GM11168 (cell line): ENCODE measurements at regions not wholly inside any gene's neighbourhood (a gene's known extent, or its start where the extent isn't known, plus 50 kb on each side); places are given as distances from the start of the nearest gene placed in this dataset.
"Not testable (repeated sequence)": the region's sequence is repeated elsewhere in the genome, so short reads cannot be mapped to it uniquely, and the experiment has no call there.

Experiments used
- in situ Hi-C: fragments of 300-500 bp; cut with MboI; formaldehyde crosslinking; loops from one replicate; pipeline ENCODE4 v1.12.0; 2022; ENCODE audit warnings: low sequenced_read_pairs; ENCODE audit not compliant: unreplicated experiment

DNA sequence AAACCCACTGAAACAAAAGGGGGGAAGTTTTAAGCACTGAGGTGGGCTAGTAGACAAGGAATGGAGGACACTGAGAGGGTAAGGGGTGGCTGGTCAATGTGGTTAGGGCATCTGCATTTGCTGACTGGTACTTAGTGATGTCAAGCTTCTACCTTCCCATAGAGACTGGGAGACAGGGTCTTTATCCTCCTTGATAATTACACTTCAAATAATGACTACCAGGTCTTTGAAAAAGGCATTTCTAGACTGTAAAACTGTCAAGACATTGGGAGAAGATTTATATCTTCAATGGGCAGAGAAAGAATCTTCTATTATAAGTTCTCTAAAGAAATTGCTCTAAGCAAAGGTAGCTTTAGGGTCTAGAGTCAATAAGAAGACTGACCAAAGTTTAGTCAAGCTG is 1490.8 kb upstream of the PCDH20 start:
- in situ Hi-C loops: no loop called here

DNA sequence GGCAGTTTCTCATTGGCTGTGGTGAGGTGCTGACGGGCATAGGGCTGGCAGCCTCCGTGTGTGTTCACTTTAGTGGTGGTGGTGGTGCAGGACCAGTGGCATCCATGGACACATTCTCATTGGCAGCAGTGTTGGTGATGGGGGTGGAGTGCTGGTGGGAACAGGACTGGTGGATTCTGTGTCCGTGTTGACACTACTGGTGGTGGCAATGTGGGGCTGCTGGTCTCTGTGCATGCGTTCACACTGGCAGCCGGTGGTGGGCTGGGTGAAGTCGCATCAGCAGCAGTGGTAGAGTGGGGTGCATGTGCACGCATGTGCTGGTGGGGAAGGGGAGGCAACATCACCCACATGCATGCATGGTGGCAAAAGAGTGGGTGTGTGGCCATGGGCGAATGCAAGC is 1471.4 kb upstream of the PCDH20 start:
- in situ Hi-C loops: no loop called here

DNA sequence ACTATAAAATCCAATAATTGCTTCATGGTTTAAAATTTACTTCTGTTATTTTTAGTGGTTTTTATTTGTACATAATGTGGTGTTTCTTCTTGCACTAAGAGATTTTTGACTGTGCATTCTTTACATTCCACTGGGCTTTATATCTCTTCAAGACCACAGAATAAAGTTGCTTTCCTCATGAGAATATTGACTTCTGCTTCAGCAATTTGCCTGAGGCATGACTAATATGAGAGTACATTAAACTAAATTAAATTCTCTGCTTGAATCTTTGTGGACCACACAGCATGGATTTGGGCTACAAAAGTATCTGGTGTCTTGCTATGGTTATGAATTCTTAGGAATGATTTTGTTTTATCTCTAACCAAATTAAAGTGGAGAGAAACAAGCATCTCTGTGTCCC is 1463.4 kb upstream of the PCDH20 start:
- in situ Hi-C loops: no loop called here

DNA sequence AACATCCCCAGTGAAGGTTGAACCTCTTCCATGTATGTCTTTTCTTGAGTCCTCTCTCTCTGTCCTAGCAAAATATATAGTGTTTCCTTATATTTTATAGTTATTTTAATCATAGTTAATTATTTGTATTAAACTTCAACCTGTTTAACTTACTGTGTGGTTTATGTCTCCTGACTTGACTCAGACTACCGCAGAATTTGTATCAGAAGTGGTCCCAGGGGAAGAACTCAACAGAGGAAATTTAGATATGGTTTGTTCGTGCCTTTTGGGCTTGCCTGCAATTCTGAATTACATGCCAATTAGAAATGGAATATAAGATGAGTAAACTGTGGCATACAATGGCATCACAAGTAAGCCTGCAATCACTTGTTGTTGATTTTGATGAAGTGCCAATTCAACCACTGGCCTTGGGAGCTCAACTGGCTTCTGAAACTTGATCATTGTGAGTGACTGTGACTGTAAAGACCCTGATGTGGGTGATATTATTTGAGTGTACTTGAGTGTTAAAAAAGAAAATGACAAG is 1459.5 kb upstream of the PCDH20 start:
- in situ Hi-C loops: no loop called here

DNA sequence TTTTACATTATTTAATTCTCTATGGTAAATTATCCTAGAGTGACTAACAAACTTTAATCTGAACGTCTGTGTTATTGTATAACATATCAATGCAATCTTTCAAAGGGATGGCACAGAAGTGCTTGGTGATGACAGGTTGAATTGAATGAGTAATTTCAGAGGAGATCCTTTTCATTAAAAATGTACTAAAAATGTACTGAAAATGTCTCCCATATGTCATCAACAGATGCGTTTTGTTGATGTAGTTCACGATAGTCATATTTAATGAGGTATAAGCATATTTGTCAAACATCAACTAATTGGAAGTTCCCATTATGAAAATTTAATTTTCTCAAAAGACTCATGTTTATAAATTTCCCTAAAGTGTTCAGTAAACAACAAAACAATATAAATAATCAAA is 1434.7 kb upstream of the PCDH20 start:
- in situ Hi-C loops: no loop called here

DNA sequence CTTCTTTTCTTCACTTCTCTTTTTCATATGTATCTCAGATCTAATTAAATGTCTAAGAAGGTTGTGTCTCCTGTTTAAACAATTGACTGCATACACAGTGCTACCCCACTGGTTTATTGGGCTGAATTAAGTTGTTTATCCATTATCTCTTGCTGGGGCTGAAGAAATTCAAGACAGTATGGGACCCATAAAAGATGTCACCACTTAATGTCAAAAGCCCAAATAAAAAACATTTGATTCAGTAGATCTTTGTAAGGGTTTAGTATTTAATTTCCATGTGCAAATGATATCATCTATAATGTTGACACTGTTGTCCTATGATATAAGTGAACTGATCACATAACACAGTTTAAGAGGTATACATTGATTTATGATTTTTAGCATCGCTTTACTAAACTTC is 1431.9 kb upstream of the PCDH20 start:
- in situ Hi-C loops: no loop called here

DNA sequence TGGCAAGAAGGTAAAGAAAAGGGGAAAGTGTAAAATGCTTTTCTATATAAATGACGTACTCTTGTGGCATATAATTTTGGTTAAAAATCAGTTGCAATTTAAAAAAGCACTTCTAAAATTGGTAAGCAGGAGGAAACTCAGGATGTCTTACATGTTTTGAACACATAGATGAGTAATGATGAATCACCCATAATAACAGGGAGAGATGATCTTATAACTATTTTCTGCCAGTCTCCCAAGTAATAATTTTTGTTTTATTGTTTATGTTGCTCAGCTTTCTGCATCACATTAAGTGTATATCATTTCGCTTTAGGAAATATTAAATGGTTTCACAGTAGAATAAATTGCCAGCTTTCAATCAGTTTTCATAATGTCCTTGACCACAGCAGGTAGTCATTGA is 1430.7 kb upstream of the PCDH20 start:
- in situ Hi-C loops: no loop called here

DNA sequence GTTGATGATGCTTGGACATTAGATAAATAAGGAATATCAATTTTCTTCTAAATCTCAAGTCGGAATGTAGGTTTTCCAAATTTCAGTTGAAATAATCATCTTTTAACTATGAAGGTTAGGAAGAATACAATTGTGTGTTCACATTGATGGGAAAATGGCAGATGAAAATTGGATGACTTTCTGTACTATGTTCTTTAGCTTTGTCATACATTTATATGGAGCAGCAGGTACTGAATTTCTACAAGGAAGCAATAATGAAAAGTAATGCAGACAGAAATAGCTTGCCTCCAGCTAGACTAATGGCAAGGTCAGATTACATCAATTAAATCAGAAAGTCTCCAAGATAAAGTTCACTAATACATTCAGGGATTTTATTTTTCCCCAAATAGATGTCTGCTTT is 1423.7 kb upstream of the PCDH20 start:
- in situ Hi-C loops: no loop called here

DNA sequence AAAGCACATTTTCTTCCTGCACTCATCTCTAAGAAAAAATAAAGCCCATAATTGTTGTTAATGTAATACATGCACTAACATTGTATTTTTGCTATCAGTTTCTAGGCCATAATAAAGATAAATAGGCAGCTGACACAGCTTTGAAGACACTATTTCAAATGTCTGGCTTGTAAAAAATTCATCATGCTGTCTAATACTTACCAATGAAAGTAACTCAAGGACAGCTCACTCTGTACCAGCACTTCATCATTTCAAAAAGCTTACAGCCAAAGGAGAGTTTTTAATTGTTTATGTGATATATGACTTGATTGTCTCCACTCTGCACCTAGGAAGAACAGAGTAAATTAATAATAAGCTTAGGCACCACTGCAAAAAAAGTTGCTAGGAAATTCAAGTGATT is 1423.3 kb upstream of the PCDH20 start:
- in situ Hi-C loops: no loop called here

DNA sequence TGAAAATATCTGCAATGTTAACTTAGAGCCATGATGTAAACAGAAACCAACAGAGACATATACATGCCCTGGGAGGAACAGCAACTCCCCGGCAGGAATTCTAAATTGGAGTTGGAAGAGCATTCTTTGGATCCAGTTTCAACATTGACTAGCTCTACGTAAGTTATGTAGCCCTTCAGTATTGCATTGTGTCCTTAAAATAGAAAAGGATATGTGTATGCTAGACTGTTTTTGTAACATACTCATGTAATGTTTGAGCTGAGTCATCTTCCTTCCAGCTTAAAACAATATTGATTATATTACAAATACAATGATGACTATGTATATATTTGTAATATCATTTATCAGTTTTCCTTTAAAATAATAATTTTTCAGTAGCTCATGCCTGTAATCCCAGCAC is 1422.2 kb upstream of the PCDH20 start:
- in situ Hi-C loops: no loop called here

DNA sequence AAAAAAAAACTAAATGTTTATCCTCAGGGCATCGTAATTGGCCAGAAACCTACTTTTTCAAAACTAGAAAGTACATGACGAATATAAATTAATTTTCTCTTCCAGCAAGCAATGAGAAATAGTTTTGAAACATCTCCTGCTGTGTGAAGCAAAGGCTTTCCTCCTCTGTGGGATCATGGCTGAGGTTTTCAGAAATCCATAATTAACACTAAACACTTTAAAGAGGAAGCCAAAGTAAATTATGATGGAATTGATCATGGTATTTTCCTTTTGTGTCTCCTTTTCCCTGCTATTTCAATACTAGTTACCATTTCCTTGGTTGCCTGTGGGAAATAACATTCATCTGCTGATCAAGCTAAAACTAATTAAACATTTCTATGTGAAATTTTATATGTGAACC is 1413.8 kb upstream of the PCDH20 start:
- in situ Hi-C loops: no loop called here

DNA sequence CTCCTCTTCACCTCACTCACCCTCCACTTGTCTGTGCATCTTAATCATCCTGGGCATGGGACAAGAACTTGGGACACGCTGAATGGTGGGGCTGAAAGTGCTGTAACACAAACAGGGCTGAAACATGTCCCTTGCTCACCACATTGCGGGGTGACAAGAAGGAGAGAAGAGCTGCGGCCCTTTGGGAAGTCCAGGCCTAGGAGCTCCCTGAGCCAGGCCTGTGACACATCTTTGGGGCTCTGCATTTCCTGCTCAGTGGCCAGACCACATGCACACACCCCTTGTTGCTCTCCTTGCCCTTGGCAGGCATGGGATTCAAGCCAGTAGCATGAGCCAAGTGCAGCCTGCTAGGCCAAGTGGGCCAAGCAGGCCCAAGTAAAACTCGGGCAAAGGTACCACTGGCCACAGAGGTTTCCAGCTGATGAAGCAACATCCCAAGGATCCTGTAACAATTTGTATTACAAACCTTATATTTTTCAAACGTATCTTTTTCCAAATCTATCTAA is 1384.3 kb upstream of the PCDH20 start:
- in situ Hi-C loops: no loop called here

DNA sequence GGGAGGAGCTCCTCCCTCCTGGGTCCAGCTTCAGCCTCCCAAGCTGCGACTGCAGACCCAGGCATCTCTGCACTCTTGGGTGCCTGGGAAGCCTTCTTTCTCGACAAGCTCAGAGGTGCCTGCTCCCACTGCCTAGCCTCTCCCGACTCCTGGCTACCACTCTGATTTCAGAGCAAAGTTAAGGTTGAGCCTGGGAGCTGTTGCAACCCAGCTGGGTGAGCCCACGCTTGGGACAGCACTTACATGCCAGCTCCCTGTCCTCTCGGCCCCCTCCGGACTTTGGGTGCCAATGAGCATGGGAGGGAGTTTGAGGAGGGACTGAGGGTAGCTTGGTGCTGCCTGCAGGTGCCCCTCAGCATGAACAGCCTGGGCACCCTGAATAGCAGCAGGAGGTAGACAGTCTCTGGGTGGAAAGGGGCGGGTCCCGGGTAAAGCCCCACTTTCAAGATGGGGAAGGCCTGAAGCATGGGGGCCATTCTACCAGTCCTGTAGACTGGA is 1383.4 kb upstream of the PCDH20 start:
- in situ Hi-C loops: no loop called here

DNA sequence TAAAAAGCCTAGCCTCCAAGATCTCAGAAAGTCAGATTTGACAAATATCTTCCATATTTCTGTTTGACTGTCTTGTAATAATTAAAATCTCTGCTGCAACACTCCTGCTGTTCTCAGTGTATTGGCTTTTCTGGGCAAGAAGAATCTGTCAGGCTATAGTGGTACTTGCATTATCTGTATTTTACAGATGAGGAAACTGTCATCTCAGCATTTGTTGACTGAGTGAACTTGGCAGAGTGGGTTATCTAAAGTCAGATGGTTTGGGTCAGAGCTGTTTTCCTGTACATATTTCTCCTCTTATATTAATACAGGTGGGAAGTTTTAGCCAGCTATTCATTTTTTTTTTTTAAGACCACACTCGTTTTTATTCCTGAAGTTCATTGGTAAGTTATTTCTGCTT is 1378.2 kb upstream of the PCDH20 start:
- in situ Hi-C loops: no loop called here

DNA sequence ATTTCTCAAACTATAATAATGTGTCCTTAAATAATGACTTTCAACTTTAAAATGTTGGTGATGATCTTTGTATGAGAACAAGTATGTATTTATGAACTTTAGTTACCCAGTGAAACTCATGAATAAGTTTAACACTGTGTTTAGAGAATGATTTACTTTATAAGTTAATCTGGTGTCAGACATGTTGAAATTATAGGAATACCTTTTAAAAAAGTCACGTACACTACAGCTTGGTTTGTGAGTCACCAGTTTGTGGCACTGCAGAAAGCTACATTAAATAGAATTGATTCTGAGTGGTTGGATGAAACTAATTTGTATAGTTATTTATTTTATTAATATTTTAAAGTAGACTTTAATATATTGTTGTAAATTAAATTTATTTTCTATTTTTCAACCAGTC is 1366.2 kb upstream of the PCDH20 start:
- in situ Hi-C loops: no loop called here

DNA sequence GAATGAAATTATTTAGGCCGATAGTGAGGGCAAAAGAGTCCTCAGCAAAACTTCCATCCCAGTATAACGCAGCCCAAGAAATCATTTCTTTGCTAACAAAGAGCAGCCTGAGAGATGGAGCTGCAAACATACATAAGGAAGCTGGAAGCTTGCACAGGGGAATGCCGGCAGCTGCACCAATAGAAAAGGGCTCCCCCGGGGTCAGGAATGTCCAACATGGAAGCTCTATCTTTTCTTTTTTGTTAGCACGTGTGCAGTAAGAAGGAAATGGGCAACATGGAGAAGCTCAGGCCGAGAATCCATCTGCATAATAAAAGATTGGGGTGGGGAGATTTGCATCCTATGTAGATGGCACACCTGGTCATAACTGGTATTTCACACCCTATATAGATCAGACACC is 1363.5 kb upstream of the PCDH20 start:
- in situ Hi-C loops: no loop called here

DNA sequence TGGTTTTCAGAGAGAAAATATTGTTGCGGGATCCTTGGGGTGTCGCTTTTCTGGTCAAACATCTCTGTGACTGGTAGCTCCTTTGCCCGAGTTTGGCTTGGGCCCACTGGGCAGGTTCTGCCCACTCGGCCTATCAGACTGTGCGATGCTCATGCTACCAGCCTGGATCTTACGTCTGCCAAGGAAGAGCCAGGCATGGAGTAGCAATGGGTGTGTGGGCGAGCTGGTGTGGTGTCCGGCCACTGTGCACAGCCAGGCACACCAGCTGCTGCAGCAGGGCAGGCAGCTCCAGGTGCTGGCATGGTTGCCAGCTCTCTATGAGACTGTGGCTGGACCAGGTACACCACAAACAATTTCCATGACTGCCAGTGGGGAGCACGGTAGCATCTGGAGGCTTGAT is 1351.8 kb upstream of the PCDH20 start:
- in situ Hi-C loops: no loop called here

DNA sequence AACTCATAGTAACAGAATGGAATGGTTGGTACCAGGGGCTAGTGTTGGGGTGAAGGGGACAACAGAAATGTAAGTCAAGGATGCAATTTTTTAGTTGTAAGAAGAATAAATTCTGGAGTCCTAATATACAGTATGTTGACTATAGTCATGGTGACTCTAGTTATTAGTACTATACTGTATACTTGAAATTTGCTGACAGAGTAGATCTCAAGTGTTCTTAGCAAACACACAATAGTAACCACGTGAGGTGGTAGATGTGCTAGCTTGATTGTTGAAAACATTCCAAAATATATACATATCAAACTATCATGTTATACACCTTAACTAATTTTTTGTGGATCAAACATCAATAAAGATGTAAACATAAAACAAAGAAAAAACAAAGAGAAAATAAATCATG is 1345.1 kb upstream of the PCDH20 start:
- in situ Hi-C loops: no loop called here

DNA sequence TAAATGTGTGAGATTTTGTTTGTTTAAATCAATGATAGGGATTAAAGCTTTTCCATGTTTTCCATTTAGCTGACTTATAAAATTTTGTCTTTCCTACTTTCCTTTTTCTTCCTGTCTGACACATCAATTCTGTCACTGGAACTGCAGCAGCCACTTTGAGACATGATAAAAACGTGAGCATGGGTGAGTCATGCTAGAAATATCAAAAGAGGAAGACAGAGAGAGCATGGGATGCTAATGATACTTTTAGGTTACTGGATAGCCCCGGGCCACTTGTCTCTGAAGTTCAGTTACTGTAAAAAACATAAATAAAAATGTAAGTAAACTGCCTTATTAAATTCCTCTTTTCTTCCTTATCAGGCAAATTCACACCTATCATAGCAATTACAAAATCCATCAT is 1332.0 kb upstream of the PCDH20 start:
- in situ Hi-C loops: no loop called here

DNA sequence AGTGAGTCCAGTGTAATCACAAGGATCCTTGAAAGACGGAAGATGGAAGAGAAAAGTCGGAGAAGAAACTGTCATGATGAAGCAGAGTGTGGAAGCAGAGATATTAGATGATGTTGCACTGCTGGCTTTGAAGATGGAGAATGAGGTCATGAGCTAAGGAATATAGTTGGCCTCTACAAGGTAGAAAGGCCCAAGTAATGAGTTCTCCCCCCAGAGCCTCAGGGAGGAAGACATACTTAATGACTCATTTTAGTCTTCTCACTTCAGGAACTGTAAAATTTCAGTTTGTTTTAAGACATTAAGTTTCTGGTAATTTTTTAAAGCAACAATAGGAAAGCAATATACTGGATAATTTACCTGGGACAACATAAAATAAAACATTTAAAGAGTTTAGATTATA is 1331.5 kb upstream of the PCDH20 start:
- in situ Hi-C loops: no loop called here

DNA sequence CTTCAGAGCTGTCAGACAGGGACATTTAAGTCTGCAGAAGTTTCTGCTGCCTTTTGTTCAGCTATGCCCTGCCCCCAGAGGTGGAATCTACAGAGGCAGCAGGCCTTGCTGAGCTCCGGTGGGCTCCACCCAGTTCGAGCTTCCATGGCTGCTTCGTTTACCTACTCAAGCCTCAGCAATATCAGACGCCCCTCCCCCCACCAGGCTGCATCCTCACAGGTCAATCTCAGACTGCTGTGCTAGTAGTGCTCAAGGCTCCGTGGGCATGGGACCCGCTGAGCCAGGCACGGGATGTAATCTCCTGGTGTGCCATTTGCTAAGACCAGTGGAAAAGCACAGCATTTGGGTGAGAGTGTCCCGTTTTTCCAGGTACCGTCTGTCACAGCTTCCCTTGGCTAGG is 1314.1 kb upstream of the PCDH20 start:
- in situ Hi-C loops: not testable (repeated sequence)

DNA sequence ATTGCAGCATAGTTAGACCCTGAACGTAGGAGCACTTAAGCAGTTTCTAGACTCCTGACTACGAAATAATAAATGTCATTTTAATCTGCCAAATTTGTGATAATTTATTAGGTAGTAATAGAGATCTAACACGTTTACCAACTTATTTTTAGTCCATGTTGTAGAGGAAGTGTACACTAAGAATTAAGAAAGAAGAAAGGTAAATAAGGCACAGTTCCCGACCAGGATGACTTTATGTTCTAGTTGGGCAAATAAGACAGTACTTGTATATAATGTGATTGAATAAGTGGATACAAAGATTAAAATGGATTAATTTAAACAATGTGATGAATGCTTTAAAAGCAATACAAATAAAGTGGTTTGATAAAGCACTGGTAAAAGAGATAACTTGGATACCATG is 1306.2 kb upstream of the PCDH20 start:
- in situ Hi-C loops: no loop called here

DNA sequence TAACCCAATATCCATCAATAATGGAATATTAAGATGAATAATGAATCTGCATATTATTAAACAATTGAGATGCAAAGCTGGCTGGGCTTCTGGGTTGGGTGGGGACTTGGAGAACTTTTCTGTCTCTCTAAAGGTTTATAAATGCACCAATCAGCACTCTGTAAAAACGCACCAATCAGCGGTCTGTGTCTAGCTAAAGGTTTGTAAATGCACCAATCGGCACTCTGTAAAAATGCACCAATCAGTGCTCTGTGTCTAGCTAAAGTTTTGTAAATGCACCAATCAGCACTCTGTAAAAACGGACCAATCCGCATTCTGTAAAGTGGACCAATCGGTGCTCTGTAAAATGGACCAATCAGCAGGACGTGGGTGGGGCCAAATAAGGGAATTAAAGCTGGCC is 1296.3 kb upstream of the PCDH20 start:
- in situ Hi-C loops: not testable (repeated sequence)
